KMS-11 (cell line): ENCODE measurements at regions not wholly inside any gene's neighbourhood (a gene's known extent, or its start where the extent isn't known, plus 50 kb on each side); places are given as distances from the start of the nearest gene placed in this dataset.

ENCODE experiments used
- H2AFZ ChIP-seq: fragments of 200-600 bp; sonication (generic); 2 replicates; pipeline ENCODE4 v1.6.1; 2016; ENCODE audit warnings: antibody characterized with exemption, mixed run types, low read depth
- H3K27ac ChIP-seq: fragments of 200-600 bp; sonication (generic); 2 replicates; pipeline ENCODE4 v1.6.1; 2016; ENCODE audit warnings: mild to moderate bottlenecking, mixed run types
- H3K27me3 ChIP-seq: fragments of 200-600 bp; sonication (generic); 2 replicates; pipeline ENCODE4 v1.6.1; 2017; ENCODE audit warnings: mild to moderate bottlenecking, low read depth, mixed run types, moderate library complexity; ENCODE audit not compliant: insufficient read depth
- H3K36me3 ChIP-seq: fragments of 200-600 bp; sonication (generic); 2 replicates; pipeline ENCODE4 v1.6.1; 2017; ENCODE audit warnings: mild to moderate bottlenecking, mixed run types; ENCODE audit not compliant: insufficient read depth
- H3K4me1 ChIP-seq: fragments of 200-600 bp; sonication (generic); 2 replicates; pipeline ENCODE4 v1.6.1; 2016; ENCODE audit warnings: mild to moderate bottlenecking, low read depth, mixed run types; ENCODE audit not compliant: poor library complexity, severe bottlenecking
- H3K4me2 ChIP-seq: fragments of 200-600 bp; sonication (generic); 2 replicates; pipeline ENCODE4 v1.7.0; 2016; ENCODE audit warnings: mild to moderate bottlenecking, mixed run types
- H3K4me3 ChIP-seq: fragments of 200-600 bp; sonication (generic); IDR thresholded peaks from 2 replicates; pipeline ENCODE4 v1.6.1; 2017; ENCODE audit warnings: low read depth, low read length, mixed read lengths; ENCODE audit not compliant: insufficient read depth
- H3K79me2 ChIP-seq: fragments of 200-600 bp; sonication (generic); 2 replicates; pipeline ENCODE4 v1.6.1; 2016; ENCODE audit warnings: low read depth, mixed run types; ENCODE audit not compliant: insufficient read depth
- H3K9ac ChIP-seq: fragments of 200-600 bp; sonication (generic); 2 replicates; pipeline ENCODE4 v1.6.1; 2016; ENCODE audit warnings: mild to moderate bottlenecking, mixed run types
- H4K20me1 ChIP-seq: fragments of 200-600 bp; sonication (generic); 2 replicates; pipeline ENCODE4 v1.6.1; 2016; ENCODE audit warnings: mild to moderate bottlenecking, mixed run types; ENCODE audit not compliant: insufficient read depth
- CTCF ChIP-seq: fragments of 200-600 bp; sonication (generic); conservative IDR thresholded peaks from 2 replicates; pipeline ENCODE4 v1.6.1; 2017; ENCODE audit warnings: low read depth, mild to moderate bottlenecking, antibody characterized with exemption, low read length, moderate library complexity, mixed read lengths

- H3K9ac ChIP-seq: no peak overlapping the region
- no peak overlapping the region for H3K27ac ChIP-seq
- H3K27me3 ChIP-seq: no peaks in the 10 kb centered on the region
- H3K36me3 ChIP-seq: no peaks in the 10 kb centered on the region
- no peak overlapping the region for H3K4me3 ChIP-seq
- no peaks in the 10 kb centered on the region for H4K20me1 ChIP-seq
- H3K4me1 ChIP-seq: no peaks in the 10 kb centered on the region
- TF ChIP-seq CTCF: no peak
- H3K4me2 ChIP-seq: no peak overlapping the region
- no peak overlapping the region for H2AFZ ChIP-seq
- no peaks in the 10 kb centered on the region for H3K79me2 ChIP-seq
Measured at GRCh38 chr2:173740639-173741038, 224.5 kb downstream of the SP3 start.

GRCh38 chr2:173741759-173742158 lies 223.4 kb downstream of the SP3 start:
- no peak overlapping the region for H2AFZ ChIP-seq
- no peak overlapping the region for H3K4me3 ChIP-seq
- H3K79me2 ChIP-seq: no peaks in the 10 kb centered on the region
- no peaks in the 10 kb centered on the region for H3K36me3 ChIP-seq
- no peak for TF ChIP-seq CTCF
- H4K20me1 ChIP-seq: no peaks in the 10 kb centered on the region
- H3K4me1 ChIP-seq: no peaks in the 10 kb centered on the region
- H3K27ac ChIP-seq: no peak overlapping the region
- no peak overlapping the region for H3K9ac ChIP-seq
- no peaks in the 10 kb centered on the region for H3K27me3 ChIP-seq
- H3K4me2 ChIP-seq: no peak overlapping the region

- no peaks in the 10 kb centered on the region for H3K79me2 ChIP-seq
- H3K4me1 ChIP-seq: no peaks in the 10 kb centered on the region
- H3K27me3 ChIP-seq: no peaks in the 10 kb centered on the region
- TF ChIP-seq CTCF: no peak
- H3K9ac ChIP-seq: no peak overlapping the region
- no peak overlapping the region for H3K4me3 ChIP-seq
- no peak overlapping the region for H3K4me2 ChIP-seq
- H3K27ac ChIP-seq: no peak overlapping the region
- no peak overlapping the region for H2AFZ ChIP-seq
- no peaks in the 10 kb centered on the region for H4K20me1 ChIP-seq
- H3K36me3 ChIP-seq: no peaks in the 10 kb centered on the region
Measured at GRCh38 chr2:173747035-173747434, 218.1 kb downstream of the SP3 start.

DNA sequence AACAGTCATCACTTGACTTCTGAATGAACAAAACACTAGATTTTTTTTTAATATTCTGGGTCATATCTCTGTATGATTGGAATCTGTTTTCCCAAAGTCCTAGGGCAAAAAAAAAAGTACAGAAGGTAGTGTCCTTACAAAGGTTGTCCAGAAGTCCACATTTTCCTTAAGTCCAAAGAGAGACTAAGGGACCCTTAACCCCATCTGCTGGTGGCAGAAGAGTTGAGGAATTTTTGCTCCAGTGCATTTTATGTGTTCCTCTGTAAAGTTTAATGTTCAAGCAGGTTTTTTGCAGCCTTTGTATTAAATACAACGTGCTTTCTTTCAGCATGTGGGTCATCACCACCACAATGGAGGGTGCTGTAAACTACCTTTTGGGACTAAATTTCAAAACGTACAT lies 215.9 kb downstream of the SP3 start:
- H3K9ac ChIP-seq: no peak overlapping the region
- no peaks in the 10 kb centered on the region for H3K36me3 ChIP-seq
- H3K4me2 ChIP-seq: no peak overlapping the region
- no peak overlapping the region for H2AFZ ChIP-seq
- no peak for TF ChIP-seq CTCF
- H3K4me1 ChIP-seq: no peaks in the 10 kb centered on the region
- H3K79me2 ChIP-seq: no peaks in the 10 kb centered on the region
- no peak overlapping the region for H3K27ac ChIP-seq
- no peak overlapping the region for H3K4me3 ChIP-seq
- no peaks in the 10 kb centered on the region for H3K27me3 ChIP-seq
- H4K20me1 ChIP-seq: no peaks in the 10 kb centered on the region
